ENCODE measurements at regions not wholly inside any gene's neighbourhood (a gene's known extent, or its start where the extent isn't known, plus 50 kb on each side); places are given as distances from the start of the nearest gene placed in this dataset.

GRCh38 chr2:220114443-220114842, 487.0 kb downstream of the SLC4A3 start:
- Histone ChIP-seq H3K36me3 (ENCODE audit: insufficient read depth, low read length) (no peaks in the 10 kb centered on the region), H3K4me2 (ENCODE audit: insufficient read depth, low read length) (no peak overlapping the region), H3K4me3 (ENCODE audit: insufficient read depth, low read length) (no peak overlapping the region), H2AFZ (ENCODE audit: low read length) (no peak overlapping the region), H3K4me1 (ENCODE audit: insufficient read depth, low read length) (no peaks in the 10 kb centered on the region), H3K9me3 (ENCODE audit: low read depth, low read length) (peaks cover 3% of the 10 kb centered on the region), H4K20me1 (ENCODE audit: insufficient read depth, low read length) (no peaks in the 10 kb centered on the region), H3K27ac (ENCODE audit: low read depth, low read length) (no peak overlapping the region), H3K27me3 (ENCODE audit: insufficient read depth, low read length) (no peaks in the 10 kb centered on the region), H3K79me2 (ENCODE audit: insufficient read depth, low read length) (no peaks in the 10 kb centered on the region)
- TF ChIP-seq CTCF (IDR thresholded peaks at IDR 0.05; ENCODE audit: extremely low read depth, low read depth, low read length) = no peak
- no peak for DNase-seq (ENCODE audit: insufficient read length, low spot score, missing footprints)

GRCh38 chr2:220117025-220117424, 489.6 kb downstream of the SLC4A3 start:
- Histone ChIP-seq H3K4me1 (ENCODE audit: insufficient read depth, low read length) (no peaks in the 10 kb centered on the region), H3K27me3 (ENCODE audit: insufficient read depth, low read length) (no peaks in the 10 kb centered on the region), H3K27ac (ENCODE audit: low read depth, low read length) (no peak overlapping the region), H2AFZ (ENCODE audit: low read length) (no peak overlapping the region), H3K36me3 (ENCODE audit: insufficient read depth, low read length) (no peaks in the 10 kb centered on the region), H3K79me2 (ENCODE audit: insufficient read depth, low read length) (no peaks in the 10 kb centered on the region), H4K20me1 (ENCODE audit: insufficient read depth, low read length) (no peaks in the 10 kb centered on the region), H3K9me3 (ENCODE audit: low read depth, low read length) (peaks cover 3% of the 10 kb centered on the region), H3K4me3 (ENCODE audit: insufficient read depth, low read length) (no peak overlapping the region), H3K4me2 (ENCODE audit: insufficient read depth, low read length) (no peak overlapping the region)
- no peak for TF ChIP-seq CTCF (IDR thresholded peaks at IDR 0.05; ENCODE audit: extremely low read depth, low read depth, low read length)
- DNase-seq (ENCODE audit: insufficient read length, low spot score, missing footprints) = no peak

GRCh38 chr2:220120041-220120440, 492.6 kb downstream of the SLC4A3 start:
- H3K4me3 ChIP-seq (ENCODE audit: insufficient read depth, low read length) = no peak overlapping the region
- H4K20me1 ChIP-seq (ENCODE audit: insufficient read depth, low read length) = no peaks in the 10 kb centered on the region
- H3K27me3 ChIP-seq (ENCODE audit: insufficient read depth, low read length) = no peaks in the 10 kb centered on the region
- no peaks in the 10 kb centered on the region for H3K9me3 ChIP-seq (ENCODE audit: low read depth, low read length)
- H2AFZ ChIP-seq (ENCODE audit: low read length) = no peak overlapping the region
- no peak overlapping the region for H3K4me2 ChIP-seq (ENCODE audit: insufficient read depth, low read length)
- H3K4me1 ChIP-seq (ENCODE audit: insufficient read depth, low read length) = no peaks in the 10 kb centered on the region
- H3K27ac ChIP-seq (ENCODE audit: low read depth, low read length) = no peak overlapping the region
- H3K36me3 ChIP-seq (ENCODE audit: insufficient read depth, low read length) = no peaks in the 10 kb centered on the region
- DNase-seq (ENCODE audit: insufficient read length, low spot score, missing footprints) = no peak
- H3K79me2 ChIP-seq (ENCODE audit: insufficient read depth, low read length) = no peaks in the 10 kb centered on the region
- no peak for TF ChIP-seq CTCF (IDR thresholded peaks at IDR 0.05; ENCODE audit: extremely low read depth, low read depth, low read length)

- no peaks in the 10 kb centered on the region for H3K79me2 ChIP-seq (ENCODE audit: insufficient read depth, low read length)
- H4K20me1 ChIP-seq (ENCODE audit: insufficient read depth, low read length) = no peaks in the 10 kb centered on the region
- no peak overlapping the region for H3K4me3 ChIP-seq (ENCODE audit: insufficient read depth, low read length)
- H3K9me3 ChIP-seq (ENCODE audit: low read depth, low read length) = no peaks in the 10 kb centered on the region
- H3K4me1 ChIP-seq (ENCODE audit: insufficient read depth, low read length) = no peaks in the 10 kb centered on the region
- TF ChIP-seq CTCF (IDR thresholded peaks at IDR 0.05; ENCODE audit: extremely low read depth, low read depth, low read length) = no peak
- H3K27me3 ChIP-seq (ENCODE audit: insufficient read depth, low read length) = no peaks in the 10 kb centered on the region
- no peak overlapping the region for H3K4me2 ChIP-seq (ENCODE audit: insufficient read depth, low read length)
- no peak overlapping the region for H2AFZ ChIP-seq (ENCODE audit: low read length)
- H3K27ac ChIP-seq (ENCODE audit: low read depth, low read length) = no peak overlapping the region
- no peaks in the 10 kb centered on the region for H3K36me3 ChIP-seq (ENCODE audit: insufficient read depth, low read length)
- no peak for DNase-seq (ENCODE audit: insufficient read length, low spot score, missing footprints)
Measured at GRCh38 chr2:220123751-220124150, 496.3 kb downstream of the SLC4A3 start.
